ENCODE measurements at regions not wholly inside any gene's neighbourhood (a gene's known extent, or its start where the extent isn't known, plus 50 kb on each side); places are given as distances from the start of the nearest gene placed in this dataset.

DNA sequence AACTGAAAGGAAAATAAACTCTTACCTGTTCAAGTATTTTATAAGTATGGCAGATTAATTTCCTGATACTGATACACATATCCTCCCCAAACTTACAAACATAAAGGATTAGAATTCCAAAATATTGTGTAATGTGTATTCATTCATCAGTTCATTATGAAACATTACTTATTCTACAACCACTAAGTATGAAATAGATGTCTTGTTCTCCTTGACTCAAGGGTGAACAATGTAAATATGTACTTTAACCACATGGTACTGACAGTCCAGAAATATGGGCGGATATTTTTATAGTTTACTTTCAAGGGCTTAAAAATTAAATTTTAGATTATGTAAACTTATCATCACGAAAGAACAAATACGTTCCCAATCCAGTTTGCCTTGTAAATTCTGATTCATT, 334.0 kb downstream of the LIG4 start:
- TF ChIP-seq PPARA (CRISPR knock-in tag; IDR thresholded peaks at IDR 0.05; ENCODE audit: borderline replicate concordance), result no peak
- no peak for TF ChIP-seq POU6F1 (CRISPR knock-in tag; IDR thresholded peaks at IDR 0.05; ENCODE audit: borderline replicate concordance, low read depth)
- TF ChIP-seq ZC3H10 (CRISPR knock-in tag; IDR thresholded peaks at IDR 0.05), result no peak
- no peak for TF ChIP-seq ZFP30 (CRISPR knock-in tag; IDR thresholded peaks at IDR 0.05)
- TF ChIP-seq ARNTL (CRISPR knock-in tag; IDR thresholded peaks at IDR 0.05; ENCODE audit: borderline replicate concordance, low read depth), result no peak
- no peak for TF ChIP-seq PATZ1 (CRISPR knock-in tag; IDR thresholded peaks at IDR 0.05; ENCODE audit: borderline replicate concordance)
- no peak for TF ChIP-seq CSDC2 (CRISPR knock-in tag; IDR thresholded peaks at IDR 0.05)
